ENCODE measurements at regions not wholly inside any gene's neighbourhood (a gene's known extent, or its start where the extent isn't known, plus 50 kb on each side); places are given as distances from the start of the nearest gene placed in this dataset.

DNA sequence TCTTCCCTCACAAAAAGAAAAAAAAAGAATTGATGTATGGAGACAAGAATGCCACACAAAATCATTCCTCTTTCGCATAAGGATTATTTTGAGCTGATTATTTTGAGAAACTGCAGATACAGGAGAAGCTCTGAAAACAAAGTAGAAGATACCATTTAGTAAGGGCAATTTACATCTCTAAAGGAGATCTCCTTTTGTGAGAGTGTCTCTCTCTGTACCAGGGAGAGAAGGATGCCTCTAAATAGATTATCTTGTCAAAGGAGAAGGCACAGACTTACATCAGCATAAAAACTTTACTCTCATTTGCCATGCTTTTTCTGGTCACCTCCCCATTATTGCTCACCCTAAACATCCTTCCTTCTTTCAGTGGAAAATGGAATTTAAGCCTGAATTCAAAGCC is 747.9 kb upstream of the COBL start:
- DNase-seq (ENCODE audit: low read depth, low spot score) = no peak

DNA sequence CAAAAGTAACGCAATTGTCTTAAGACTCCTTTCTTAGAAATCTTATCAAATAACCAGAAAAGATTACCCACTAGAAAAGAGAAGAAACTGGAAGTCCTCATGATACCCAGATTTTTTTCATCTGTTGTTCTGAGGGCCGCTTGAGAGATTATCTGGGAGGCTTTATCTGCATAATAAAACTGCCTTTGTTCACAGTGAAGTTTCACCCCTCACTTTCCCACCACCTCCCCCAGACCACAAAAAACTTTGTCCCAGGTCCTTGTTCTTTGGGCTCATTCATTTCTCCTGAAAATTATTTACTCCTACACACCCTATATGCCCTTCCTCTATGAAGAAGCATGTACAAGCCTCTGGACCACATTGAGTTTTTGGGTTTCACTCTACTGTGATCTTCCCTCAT is 745.1 kb upstream of the COBL start:
- DNase-seq (ENCODE audit: low read depth, low spot score) = no peak

DNA sequence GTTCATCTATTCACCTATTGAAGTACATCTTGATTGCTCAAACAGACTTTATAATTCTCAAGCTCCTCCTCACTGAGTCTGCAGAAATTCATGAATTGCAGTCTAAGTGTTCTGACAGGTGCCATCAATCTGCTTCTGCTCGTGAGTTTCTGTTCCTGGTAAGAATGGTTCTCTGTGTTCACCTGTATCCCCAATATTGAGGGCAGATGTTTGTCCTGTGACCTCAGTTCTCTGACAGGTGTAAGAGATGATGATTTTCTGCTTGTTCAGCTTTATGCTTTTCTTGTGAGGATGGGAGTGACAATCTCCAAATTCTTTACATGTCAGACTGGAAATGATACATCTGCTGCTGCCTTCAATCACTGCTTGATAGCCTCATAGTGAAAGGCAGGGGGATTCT is 736.9 kb upstream of the COBL start:
- no peak for DNase-seq (ENCODE audit: low read depth, low spot score)

GRCh38 chr7:52030722-52031121 is 714.1 kb upstream of the COBL start:
- no peak for DNase-seq (ENCODE audit: low read depth, low spot score)

DNA sequence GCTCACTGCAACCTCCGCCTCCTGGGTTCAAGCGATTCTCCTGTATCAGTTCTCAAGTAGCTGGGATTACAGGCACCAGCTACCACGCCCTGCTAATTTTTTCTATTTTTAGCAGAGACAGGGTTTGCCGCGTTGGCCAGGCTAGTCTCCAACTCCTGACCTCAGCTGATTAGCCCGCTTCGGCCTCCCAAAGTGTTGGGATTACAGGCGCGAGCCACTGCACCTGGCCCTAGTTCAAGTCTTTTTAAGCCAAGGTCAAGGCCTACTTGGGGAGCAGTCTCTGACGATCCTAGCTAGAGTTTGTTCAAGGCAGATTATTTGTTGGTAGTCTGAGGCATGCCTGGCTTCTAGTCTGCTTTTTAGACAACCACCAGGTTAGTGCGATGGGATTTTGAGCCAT is 709.5 kb upstream of the COBL start:
- no peak for DNase-seq (ENCODE audit: low read depth, low spot score)

DNA sequence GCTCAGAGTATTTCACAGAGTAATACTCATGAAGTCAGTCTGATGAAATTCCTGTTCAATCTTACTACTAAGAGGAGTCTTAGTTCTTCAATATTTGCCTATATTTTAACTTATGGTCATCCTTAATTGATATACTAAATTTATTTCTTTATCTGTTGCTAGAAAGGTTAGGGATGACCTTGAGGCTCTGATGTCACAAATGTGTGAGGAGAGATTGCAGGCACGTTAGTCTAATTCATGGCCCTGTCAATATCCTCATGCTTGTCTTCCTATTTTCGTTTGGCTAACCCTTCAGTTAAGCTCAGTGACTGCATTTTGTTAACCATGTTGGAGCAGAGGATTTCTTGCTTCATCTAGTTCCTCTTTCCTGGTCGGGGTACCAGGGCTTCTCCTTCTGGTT is 704.7 kb upstream of the COBL start:
- no peak for DNase-seq (ENCODE audit: low read depth, low spot score)

- no peak for DNase-seq (ENCODE audit: low read depth, low spot score)
These were observed 702.1 kb upstream of the COBL start for GRCh38 chr7:52018680-52019054.

DNA sequence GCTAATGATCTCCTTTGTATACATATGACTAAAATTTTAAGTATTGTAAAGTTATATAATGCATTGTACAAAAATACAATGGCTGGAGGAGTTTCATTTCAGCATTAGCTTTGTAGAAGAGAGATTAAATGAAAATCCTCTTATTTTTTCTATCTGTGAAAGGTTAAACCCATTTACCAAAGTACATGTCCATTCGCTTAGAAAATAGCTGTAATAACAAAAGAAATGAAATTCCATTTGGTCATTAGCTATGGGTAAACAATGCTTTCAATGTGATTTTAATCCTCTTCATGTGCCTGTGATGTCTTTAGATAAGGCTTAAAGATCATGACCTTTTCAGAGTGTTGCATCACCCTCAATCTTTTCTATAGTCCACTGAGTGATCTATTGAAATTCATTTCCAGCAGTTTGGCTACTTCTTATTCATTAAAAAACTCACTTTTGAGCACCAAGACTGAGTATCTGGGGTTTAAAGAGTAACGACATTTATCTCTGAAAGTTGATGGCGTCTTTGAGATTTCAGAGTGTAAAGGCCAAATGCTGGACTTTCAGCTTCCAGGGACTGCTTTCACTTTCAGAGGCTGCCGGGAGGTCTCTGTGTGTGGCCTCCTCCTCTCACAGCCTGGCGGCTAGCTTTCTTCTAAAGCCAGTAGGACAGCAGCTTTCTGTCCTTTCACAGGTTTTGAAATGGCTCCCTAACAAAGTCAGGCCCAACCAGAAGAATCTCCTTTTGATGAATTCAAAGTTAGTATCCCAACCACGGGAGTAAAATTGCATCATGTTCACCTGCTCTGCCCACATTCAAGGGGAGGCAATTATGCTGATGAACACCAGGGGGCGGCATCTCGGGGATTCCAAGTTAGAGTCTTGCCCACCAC is 701.4 kb upstream of the COBL start:
- DNase-seq (ENCODE audit: low read depth, low spot score) = no peak

DNA sequence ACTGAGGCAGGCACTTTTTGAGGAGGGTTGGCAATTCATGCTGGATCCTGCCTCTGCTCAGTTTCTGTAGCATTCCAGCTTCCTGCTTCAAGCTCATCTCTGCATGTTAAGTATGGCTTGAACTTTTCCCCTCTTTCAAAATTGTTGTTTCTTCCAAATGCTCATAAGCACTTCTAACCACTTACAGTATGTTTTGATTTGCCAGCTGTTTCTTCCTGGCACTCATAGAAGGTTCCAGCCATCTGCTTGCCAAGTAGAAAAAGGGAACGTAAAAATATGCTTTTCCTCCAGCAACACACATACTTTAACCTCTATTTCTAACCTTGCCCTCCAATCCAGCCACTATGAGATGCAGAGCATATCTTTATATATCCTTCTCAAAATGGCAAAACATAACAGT is 692.6 kb upstream of the COBL start:
- no peak for DNase-seq (ENCODE audit: low read depth, low spot score)

DNA sequence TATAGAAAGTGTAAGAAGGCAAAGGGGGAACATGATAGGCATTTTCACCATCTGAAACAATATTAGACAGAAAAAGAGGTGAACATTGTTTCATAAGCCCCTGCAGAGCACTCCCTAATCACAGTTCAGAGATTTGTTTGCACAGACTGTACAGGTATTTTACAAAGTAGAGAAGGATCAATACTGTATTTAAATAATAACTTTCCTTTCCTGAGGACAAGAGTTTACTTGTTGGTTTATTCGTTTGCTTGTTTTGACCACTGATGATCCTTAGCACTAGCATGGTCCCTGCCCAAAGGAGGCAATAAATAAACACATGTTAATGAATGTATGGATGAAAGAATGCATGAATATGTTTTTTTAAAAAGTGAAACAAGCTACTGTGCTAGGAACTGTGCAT is 690.1 kb upstream of the COBL start:
- DNase-seq (ENCODE audit: low read depth, low spot score) = no peak

DNA sequence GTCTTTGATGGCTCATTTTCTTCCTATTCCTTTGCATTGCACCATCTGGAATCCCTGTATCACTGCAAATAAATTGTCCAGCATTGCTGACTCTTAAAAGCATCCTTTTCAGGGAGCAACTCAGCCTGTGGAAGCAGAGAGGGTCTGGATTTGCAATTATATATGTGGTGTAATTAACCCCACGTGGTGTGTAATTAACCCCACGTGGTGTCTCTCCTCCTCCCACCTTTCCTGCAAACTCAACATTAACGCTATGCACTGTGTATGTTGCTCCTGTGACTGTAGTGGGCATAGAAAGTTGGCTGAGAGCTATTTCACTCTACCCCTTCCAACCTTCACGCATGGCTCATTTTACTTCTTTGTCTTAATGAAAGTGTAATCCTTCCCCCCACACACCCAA is 689.0 kb upstream of the COBL start:
- no peak for DNase-seq (ENCODE audit: low read depth, low spot score)

DNA sequence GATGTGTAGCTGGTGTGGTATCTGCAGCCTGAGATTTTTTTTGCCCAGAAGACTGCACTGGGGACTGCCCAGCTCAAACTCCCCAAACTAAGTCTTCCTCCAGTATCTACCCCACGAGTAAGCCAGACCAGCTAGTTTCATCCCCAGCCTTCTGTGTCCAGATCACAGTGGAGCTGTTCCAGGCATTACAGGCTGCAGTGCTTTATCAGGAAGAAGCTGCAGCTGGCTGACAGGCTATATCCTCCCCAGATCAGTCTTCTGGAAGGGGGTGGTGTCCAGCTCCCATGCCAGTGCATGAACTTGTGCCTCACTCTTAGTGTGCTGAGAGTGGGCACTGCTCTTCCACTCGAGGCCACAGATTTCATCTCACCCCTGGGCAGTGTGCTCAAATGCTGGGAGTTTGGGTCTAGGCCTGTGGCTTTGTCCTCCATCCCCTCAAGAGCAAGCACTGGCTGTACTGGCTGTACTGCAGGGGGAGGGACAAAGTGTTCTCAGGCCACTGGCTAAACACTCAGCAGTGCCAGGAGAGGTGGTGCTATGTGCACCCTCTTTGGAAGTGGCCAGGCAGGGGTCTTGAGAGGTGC is 679.1 kb upstream of the COBL start:
- no peak for DNase-seq (ENCODE audit: low read depth, low spot score)

GRCh38 chr7:51982653-51983052 is 666.0 kb upstream of the COBL start:
- no peak for DNase-seq (ENCODE audit: low read depth, low spot score)

DNA sequence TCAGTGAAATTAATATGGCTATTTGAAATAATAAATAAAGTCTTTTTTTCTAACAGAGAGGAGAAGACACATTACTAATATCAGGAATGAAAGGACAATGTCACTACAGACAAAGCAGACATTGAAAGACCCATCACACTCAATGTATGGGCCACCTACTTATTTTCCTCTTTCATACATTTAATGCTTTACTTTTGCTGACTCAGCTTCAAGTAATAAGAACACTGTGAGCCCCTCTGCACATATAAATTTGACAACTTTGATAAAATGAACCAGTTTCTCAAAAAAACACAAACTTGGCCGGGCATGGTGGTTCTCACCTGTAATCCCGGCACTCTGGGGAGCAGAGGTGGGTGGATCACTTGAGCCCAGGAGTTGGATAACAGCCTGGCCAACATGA is 664.2 kb upstream of the COBL start:
- no peak for DNase-seq (ENCODE audit: low read depth, low spot score)

DNA sequence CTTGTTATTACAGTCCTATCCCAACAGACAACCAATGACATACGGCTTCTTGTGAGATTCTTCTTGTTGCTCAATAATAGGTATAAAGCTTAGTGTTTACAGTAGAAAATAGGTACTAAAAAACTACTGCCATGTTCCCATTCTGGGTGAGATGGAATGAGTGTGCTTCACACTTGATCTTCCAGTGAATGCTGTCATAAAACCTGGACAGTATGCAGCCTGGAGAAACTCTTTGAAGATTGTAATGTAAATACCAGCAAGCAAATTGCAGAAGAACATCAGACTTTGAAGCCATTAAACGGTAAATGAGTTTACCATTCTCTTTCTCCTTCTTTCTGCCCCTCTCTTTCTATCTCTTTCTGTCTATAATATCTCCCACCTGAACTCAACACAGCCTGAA is 663.7 kb upstream of the COBL start:
- DNase-seq (ENCODE audit: low read depth, low spot score) = no peak

GRCh38 chr7:51977913-51978312 is 661.3 kb upstream of the COBL start:
- no peak for DNase-seq (ENCODE audit: low read depth, low spot score)

- no peak for DNase-seq (ENCODE audit: low read depth, low spot score)
These were observed 657.3 kb upstream of the COBL start for GRCh38 chr7:51973939-51974338.

GRCh38 chr7:51973071-51973470 is 656.5 kb upstream of the COBL start:
- DNase-seq (ENCODE audit: low read depth, low spot score) = no peak

GRCh38 chr7:51970961-51971665 is 654.5 kb upstream of the COBL start:
- DNase-seq (ENCODE audit: low read depth, low spot score) = no peak

GRCh38 chr7:51968461-51968860 is 651.9 kb upstream of the COBL start:
- no peak for DNase-seq (ENCODE audit: low read depth, low spot score)

DNA sequence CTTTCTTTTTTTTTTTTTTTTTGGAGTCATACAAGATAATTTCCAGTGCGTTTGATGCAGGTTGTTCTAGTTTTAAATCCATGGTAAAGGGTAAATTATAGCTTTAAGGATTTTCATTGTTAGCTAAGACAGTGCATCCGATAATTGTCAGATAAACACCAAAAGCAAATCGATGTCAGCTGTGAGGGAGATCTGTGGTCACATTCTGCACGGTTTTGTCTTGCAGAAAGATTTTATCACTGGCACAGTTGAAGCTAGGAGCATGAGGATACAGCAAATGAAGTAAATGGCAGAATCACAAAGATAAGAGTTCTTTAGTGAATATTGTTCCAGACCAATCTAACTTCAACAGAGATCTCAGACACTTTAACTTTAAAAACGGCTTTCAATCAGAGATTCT is 648.8 kb upstream of the COBL start:
- DNase-seq (ENCODE audit: low read depth, low spot score) = no peak

DNA sequence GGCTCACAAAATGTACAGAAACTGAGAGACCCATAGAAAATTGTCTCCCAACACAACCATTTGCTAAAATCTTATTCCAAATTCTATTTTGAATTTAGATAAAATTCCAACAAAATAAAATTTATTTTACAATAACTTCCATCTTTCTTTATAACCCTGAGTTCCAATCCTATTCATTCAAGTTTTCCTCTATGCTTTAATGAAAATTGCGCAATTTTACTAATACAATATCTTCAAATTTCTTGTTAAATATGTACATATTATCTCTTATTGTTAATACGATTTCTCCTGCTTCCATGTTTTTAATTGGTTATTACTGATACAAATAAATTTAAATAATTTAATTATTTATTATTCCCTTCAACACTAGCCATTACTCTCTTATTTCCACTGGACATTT is 645.2 kb upstream of the COBL start:
- DNase-seq (ENCODE audit: low read depth, low spot score) = no peak

GRCh38 chr7:51950813-51951212 is 634.2 kb upstream of the COBL start:
- DNase-seq (ENCODE audit: low read depth, low spot score) = no peak

Measured in smooth muscle cell of the brain vasculature (primary cell).